ENCODE measurements at regions not wholly inside any gene's neighbourhood (a gene's known extent, or its start where the extent isn't known, plus 50 kb on each side); places are given as distances from the start of the nearest gene placed in this dataset.

DNA sequence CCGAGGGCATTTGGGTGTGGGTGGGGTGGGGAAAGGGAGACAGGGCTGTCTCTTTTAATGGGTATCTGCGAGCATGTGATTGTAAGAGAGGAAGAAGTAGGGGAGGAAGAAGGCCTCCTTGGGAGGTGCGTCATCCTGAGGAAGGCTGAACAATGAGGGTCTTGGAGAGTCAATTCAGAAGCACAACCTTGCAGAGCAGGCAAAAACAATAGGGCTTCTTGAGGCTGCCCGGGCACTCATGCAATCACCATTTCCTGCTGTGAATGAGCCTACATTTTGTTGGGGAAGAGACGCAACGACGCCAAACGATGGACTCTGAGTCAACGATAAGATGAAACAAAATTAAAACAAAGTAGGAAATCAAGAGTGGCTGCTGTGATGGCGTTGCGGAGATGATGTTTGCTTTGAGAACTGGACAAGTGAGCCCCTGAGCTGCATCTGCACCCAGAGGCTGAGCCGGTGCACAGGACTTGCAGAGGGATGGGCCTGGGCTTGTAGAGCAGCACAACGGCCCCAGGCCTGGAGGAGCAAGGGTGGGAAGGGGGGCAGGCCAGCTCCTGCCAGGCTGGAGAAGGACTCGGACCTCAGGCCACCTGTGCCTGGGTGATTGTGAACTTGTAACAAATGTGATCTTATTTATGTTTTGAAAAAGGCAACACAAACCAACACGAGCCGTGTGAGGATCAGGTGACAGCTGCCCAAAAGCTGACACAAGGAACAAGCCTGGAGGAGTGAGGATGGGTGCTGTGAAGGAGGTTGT lies 92.3 kb upstream of the B3GAT1 start:
- Histone ChIP-seq H4K20me1 (replicated peaks in 1 of 2; ENCODE audit: control insufficient read depth in 1 of 2, insufficient read depth in 2 of 2, low read length in 2 of 2) (peaks cover 0 to 2% of the 10 kb centered on the region in 2 experiments), H3K4ac (replicated peaks; ENCODE audit: insufficient read length, low read depth, low read length) (no peak overlapping the region), H3K27ac (ENCODE audit: low read depth, low read length) (no peak overlapping the region), H4K8ac (ENCODE audit: extremely low read depth, insufficient read depth, low read length) (no peak overlapping the region), H2BK20ac (ENCODE audit: low read length) (peak overlapping the region; percentile 64; the same call in 1 of the 2 replicates), H2BK5ac (ENCODE audit: low read depth, low read length) (0 out of 2 replicates have a peak overlapping the region, but pooled peaks have one; percentile 15), H3K4me2 (ENCODE audit: insufficient read depth in 1 of 2, low read depth in 2 of 2, low read length in 2 of 2) (no peak overlapping the region), H4K5ac (ENCODE audit: insufficient read length, low read depth, low read length) (no peak overlapping the region), H3K23ac (ENCODE audit: insufficient read length) (no peak overlapping the region), H3K27me3 (replicated peaks in 1 of 4; ENCODE audit: control insufficient read depth in 3 of 4, extremely low read depth in 1 of 4, insufficient read depth in 3 of 4, low read length in 3 of 4) (no peaks in the 10 kb centered on the region), H3K9me3 (ENCODE audit: insufficient read depth in 2 of 2, low read depth in 1 of 2, low read length in 1 of 2) (no peaks in the 10 kb centered on the region), H3K4me3 (ENCODE audit: extremely low read depth in 1 of 4, insufficient read depth in 2 of 4, low read depth in 3 of 4, low read length in 4 of 4) (no peak overlapping the region), H3K14ac (ENCODE audit: insufficient read length) (no peak overlapping the region), H3K79me1 (ENCODE audit: low read depth, low read length) (no peaks in the 10 kb centered on the region), H3K36me3 (ENCODE audit: control insufficient read depth in 2 of 4, insufficient read depth in 4 of 4, low read length in 3 of 4) (no peaks in the 10 kb centered on the region), H3K23me2 (ENCODE audit: low read depth, low read length) (no peaks in the 10 kb centered on the region), H3K18ac (ENCODE audit: extremely low read depth, low read length) (peak overlapping the region; percentile 25), H3K56ac (replicated peaks; ENCODE audit: insufficient read length, low read depth, low read length) (no peak overlapping the region), H3K4me1 (replicated peaks in 1 of 4; ENCODE audit: control insufficient read depth in 3 of 4, insufficient read depth in 4 of 4, low read length in 3 of 4) (peaks cover 0 to 23% (median 12%) of the 10 kb centered on the region in 4 experiments; a peak in 6 of 7 replicates), H3K9ac (replicated peaks in 1 of 4; ENCODE audit: extremely low read depth in 1 of 4, low read depth in 3 of 4, low read length in 3 of 4) (no peak overlapping the region), H4K91ac (replicated peaks; ENCODE audit: insufficient read length, low read length) (no peak overlapping the region), H2BK120ac (replicated peaks; ENCODE audit: low read depth, low read length) (no peak overlapping the region), H3K79me2 (ENCODE audit: control insufficient read depth in 1 of 2, insufficient read depth in 2 of 2, low read length in 2 of 2) (no peaks in the 10 kb centered on the region), H2AFZ (ENCODE audit: low read length) (no peak overlapping the region), H2AK5ac (ENCODE audit: low read depth, low read length) (no peak overlapping the region; the same call in 1 of the 2 replicates), H2BK15ac (ENCODE audit: low read length) (no peak overlapping the region), H2BK12ac (ENCODE audit: low read depth, low read length) (no peak overlapping the region; the same call in 1 of the 2 replicates)
- 79% methylated on average over 16 of the region's 16 CpGs; no CpG with 5 or more reads in 1 of the 2 experiments for WGBS, 2 experiments (ENCODE audit: extremely low coverage in 1 of 2, insufficient coverage in 1 of 2, insufficient read length in 1 of 2, insufficient replicate concordance in 2 of 2, low coverage in 1 of 2, low lambda C conversion rate in 2 of 2, missing lambda C conversion rate in 1 of 2)
- no peak for TF ChIP-seq POLR2AphosphoS5 (IDR thresholded peaks at IDR 0.05; ENCODE audit: low read depth, low read length)
- POLR2A ChIA-PET (ENCODE audit: partially characterized antibody) = no interaction called here
- DNase-seq (ENCODE audit: low read depth in 1 of 2, low spot score in 2 of 2) (no peak), FAIRE-seq (no peak)
- CTCF ChIA-PET (ENCODE audit: partially characterized antibody) = interaction anchor here (0.9 to 1.5 kb wide), 2 partner anchors 15 to 112 kb away, joined by 3 to 4 read pairs; no protein-coding TSS in a partner anchor
